MG63 (cell line): ENCODE measurements at regions not wholly inside any gene's neighbourhood (a gene's known extent, or its start where the extent isn't known, plus 50 kb on each side); places are given as distances from the start of the nearest gene placed in this dataset.
"Not testable (repeated sequence)": the region's sequence is repeated elsewhere in the genome, so short reads cannot be mapped to it uniquely, and the experiment has no call there.

ENCODE experiments used
- DNase-seq: peaks from one replicate; pipeline ENCODE4 v3.0.0-alpha.2; 2020
- H3K27me3 ChIP-seq: fragments of 250-450 bp; sonication (Bioruptor Pico); 2 replicates; pipeline ENCODE4 v1.5.1; 2020; ENCODE audit warnings: mild to moderate bottlenecking, moderate library complexity
- H3K36me3 ChIP-seq: fragments of 250-450 bp; sonication (Bioruptor Pico); 2 replicates; pipeline ENCODE4 v1.5.1; 2020; ENCODE audit warnings: mild to moderate bottlenecking, moderate library complexity
- H3K4me3 ChIP-seq: fragments of 250-450 bp; sonication (Bioruptor Pico); 2 replicates; pipeline ENCODE4 v1.5.1; 2020; ENCODE audit warnings: mild to moderate bottlenecking, moderate library complexity
- H3K9me3 ChIP-seq: fragments of 250-450 bp; sonication (Bioruptor Pico); 2 replicates; pipeline ENCODE4 v1.5.1; 2020; ENCODE audit warnings: mild to moderate bottlenecking, moderate library complexity

- DNase-seq: no peak
- Histone ChIP-seq H3K4me3 (no peak overlapping the region), H3K36me3 (no peaks in the 10 kb centered on the region), H3K9me3 (no peaks in the 10 kb centered on the region), H3K27me3 (no peaks in the 10 kb centered on the region)
Measured at GRCh38 chr2:131584380-131584779, 56.7 kb downstream of the CCDC74A start.

- Histone ChIP-seq H3K9me3 (no peaks in the 10 kb centered on the region), H3K4me3 (no peak overlapping the region), H3K36me3 (no peaks in the 10 kb centered on the region), H3K27me3 (no peaks in the 10 kb centered on the region)
- no peak for DNase-seq
Measured at GRCh38 chr2:131584940-131585339, 57.3 kb downstream of the CCDC74A start.

GRCh38 chr2:131588152-131588873, 60.6 kb downstream of the CCDC74A start:
- Histone ChIP-seq H3K36me3 (no peaks in the 10 kb centered on the region), H3K27me3 (no peaks in the 10 kb centered on the region), H3K4me3 (no peak overlapping the region), H3K9me3 (no peaks in the 10 kb centered on the region)
- DNase-seq: no peak

GRCh38 chr2:131589126-131589525, 61.4 kb downstream of the CCDC74A start:
- H3K36me3 ChIP-seq, H3K27me3 ChIP-seq, H3K4me3 ChIP-seq, H3K9me3 ChIP-seq, DNase-seq: not testable (repeated sequence)

GRCh38 chr2:131590366-131590765, 62.7 kb downstream of the CCDC74A start:
- no peaks in the 10 kb centered on the region for H3K36me3 ChIP-seq
- no peak for DNase-seq

GRCh38 chr2:131590896-131591295, 63.2 kb downstream of the CCDC74A start:
- Histone ChIP-seq H3K4me3 (no peak overlapping the region), H3K36me3 (no peaks in the 10 kb centered on the region), H3K27me3 (no peaks in the 10 kb centered on the region), H3K9me3 (no peaks in the 10 kb centered on the region)
- no peak for DNase-seq

More at GRCh38 chr2:131590366-131590765, 62.7 kb downstream of the CCDC74A start:
- Histone ChIP-seq H3K9me3 (no peaks in the 10 kb centered on the region), H3K27me3 (no peaks in the 10 kb centered on the region), H3K4me3 (no peak overlapping the region)

- not testable (repeated sequence) for DNase-seq, H3K9me3 ChIP-seq, H3K4me3 ChIP-seq, H3K36me3 ChIP-seq, H3K27me3 ChIP-seq
Measured at GRCh38 chr2:131596561-131596960, 68.9 kb downstream of the CCDC74A start.

GRCh38 chr2:131602444-131602843, 74.8 kb downstream of the CCDC74A start:
- H3K27me3 ChIP-seq, DNase-seq, H3K4me3 ChIP-seq, H3K9me3 ChIP-seq, H3K36me3 ChIP-seq: not testable (repeated sequence)

- H3K36me3 ChIP-seq, H3K4me3 ChIP-seq: not testable (repeated sequence)
Measured at GRCh38 chr2:131604652-131605051, 77.0 kb downstream of the CCDC74A start.

GRCh38 chr2:131606366-131606765, 78.7 kb downstream of the CCDC74A start:
- not testable (repeated sequence) for H3K4me3 ChIP-seq, DNase-seq, H3K27me3 ChIP-seq, H3K9me3 ChIP-seq, H3K36me3 ChIP-seq

More at GRCh38 chr2:131604652-131605051, 77.0 kb downstream of the CCDC74A start:
- not testable (repeated sequence) for DNase-seq, H3K27me3 ChIP-seq, H3K9me3 ChIP-seq

GRCh38 chr2:131607056-131607455, 79.4 kb downstream of the CCDC74A start:
- DNase-seq, H3K27me3 ChIP-seq, H3K36me3 ChIP-seq, H3K4me3 ChIP-seq, H3K9me3 ChIP-seq: not testable (repeated sequence)

- not testable (repeated sequence) for H3K27me3 ChIP-seq, H3K4me3 ChIP-seq, DNase-seq, H3K9me3 ChIP-seq, H3K36me3 ChIP-seq
Measured at GRCh38 chr2:131614539-131614938, 86.9 kb downstream of the CCDC74A start.

- not testable (repeated sequence) for H3K27me3 ChIP-seq, H3K9me3 ChIP-seq, H3K4me3 ChIP-seq, DNase-seq, H3K36me3 ChIP-seq
Measured at GRCh38 chr2:131618320-131618719, 90.6 kb downstream of the CCDC74A start.

GRCh38 chr2:131622874-131623273, 95.2 kb downstream of the CCDC74A start:
- H3K36me3 ChIP-seq, H3K4me3 ChIP-seq, DNase-seq, H3K9me3 ChIP-seq, H3K27me3 ChIP-seq: not testable (repeated sequence)

- H3K4me3 ChIP-seq, H3K27me3 ChIP-seq, H3K36me3 ChIP-seq, DNase-seq, H3K9me3 ChIP-seq: not testable (repeated sequence)
Measured at GRCh38 chr2:131626011-131626410, 98.3 kb downstream of the CCDC74A start.

- H3K4me3 ChIP-seq, H3K36me3 ChIP-seq, DNase-seq, H3K27me3 ChIP-seq, H3K9me3 ChIP-seq: not testable (repeated sequence)
Measured at GRCh38 chr2:131626565-131626964, 98.9 kb downstream of the CCDC74A start.

- DNase-seq, H3K4me3 ChIP-seq, H3K9me3 ChIP-seq, H3K36me3 ChIP-seq, H3K27me3 ChIP-seq: not testable (repeated sequence)
Measured at GRCh38 chr2:131627777-131628176, 100.1 kb downstream of the CCDC74A start.

GRCh38 chr2:131631648-131632047, 104.0 kb downstream of the CCDC74A start:
- H3K27me3 ChIP-seq, DNase-seq, H3K36me3 ChIP-seq, H3K9me3 ChIP-seq, H3K4me3 ChIP-seq: not testable (repeated sequence)

- not testable (repeated sequence) for H3K36me3 ChIP-seq
Measured at GRCh38 chr2:131633405-131633804, 105.7 kb downstream of the CCDC74A start.

More at GRCh38 chr2:131633405-131633804, 105.7 kb downstream of the CCDC74A start:
- H3K4me3 ChIP-seq, DNase-seq, H3K9me3 ChIP-seq, H3K27me3 ChIP-seq: not testable (repeated sequence)
